ENCODE measurements at regions not wholly inside any gene's neighbourhood (a gene's known extent, or its start where the extent isn't known, plus 50 kb on each side); places are given as distances from the start of the nearest gene placed in this dataset.

GRCh38 chr6:43936476-43936875, 166.5 kb downstream of the VEGFA start:
- H3K79me2 ChIP-seq (ENCODE audit: insufficient read depth, low read length), result no peaks in the 10 kb centered on the region
- no peaks in the 10 kb centered on the region for H3K4me1 ChIP-seq (ENCODE audit: control insufficient read depth in 1 of 2, insufficient read depth in 2 of 2, low read length in 2 of 2)
- BruUV-seq (replicated peaks), result no TSS peak
- H4K20me1 ChIP-seq (ENCODE audit: insufficient read depth), result no peaks in the 10 kb centered on the region
- intact Hi-C loops (cut with micrococcal nuclease), result no loop called here
- no peak overlapping the region for H3K4me3 ChIP-seq (replicated peaks in 1 of 2; ENCODE audit: low read depth in 1 of 2, low read length in 2 of 2)
- no peak overlapping the region for H3K9ac ChIP-seq (ENCODE audit: low read length)
- H3K27ac ChIP-seq (ENCODE audit: low read depth, low read length), result no peak overlapping the region
- ATAC-seq (no peak), DNase-seq (ENCODE audit: low read depth, low spot score) (no peak)
- H3K4me2 ChIP-seq (ENCODE audit: low read length), result no peak overlapping the region
- POLR2A ChIA-PET, result no interaction called here
- H3K36me3 ChIP-seq (ENCODE audit: control insufficient read depth in 1 of 2, insufficient read depth in 2 of 2, low read length in 2 of 2), result no peaks in the 10 kb centered on the region
- TF ChIP-seq POLR2AphosphoS5 (IDR thresholded peaks at IDR 0.05; ENCODE audit: low read depth, low read length) (no peak), SP1 (IDR thresholded peaks at IDR 0.05; ENCODE audit: low read depth) (no peak), ZBTB33 (IDR thresholded peaks at IDR 0.05; ENCODE audit: extremely low read depth, insufficient replicate concordance, low read length) (no peak), ZNF274 (IDR thresholded peaks at IDR 0.05; ENCODE audit: low read depth, low read length) (no peak), FOSL1 (IDR thresholded peaks at IDR 0.05; ENCODE audit: low read depth) (no peak), YY1 (IDR thresholded peaks at IDR 0.05; ENCODE audit: extremely low read depth, insufficient replicate concordance, low read depth, low read length) (no peak), SIN3A (IDR thresholded peaks at IDR 0.05; ENCODE audit: low read depth) (no peak), RAD21 (IDR thresholded peaks at IDR 0.05; ENCODE audit: low read depth) (no peak), EGR1 (IDR thresholded peaks at IDR 0.05; ENCODE audit: low read depth) (no peak), MAX (IDR thresholded peaks at IDR 0.05) (no peak), ZFX (IDR thresholded peaks at IDR 0.05) (no peak), TCF7L2 (IDR thresholded peaks at IDR 0.05; ENCODE audit: borderline replicate concordance, extremely low read depth, insufficient read depth, insufficient read length) (no peak), ELF1 (IDR thresholded peaks at IDR 0.05; ENCODE audit: borderline replicate concordance, low read depth) (no peak), ATF3 (IDR thresholded peaks at IDR 0.05) (no peak), CBX3 (IDR thresholded peaks at IDR 0.05; ENCODE audit: low read depth) (no peak), EZH2 (IDR thresholded peaks at IDR 0.05) (no peak), EZH2phosphoT487 (IDR thresholded peaks at IDR 0.05; ENCODE audit: borderline replicate concordance) (no peak), JUND (IDR thresholded peaks at IDR 0.05) (no peak)
- no peaks in the 10 kb centered on the region for H3K27me3 ChIP-seq (ENCODE audit: insufficient read depth, low read length)
- CTCF ChIA-PET, result no interaction called here
- RAD21 ChIA-PET (ENCODE audit: low non-redundant PET in 1 of 2, low total read pairs in 2 of 2, uncharacterized antibody in 2 of 2, unreplicated experiment in 2 of 2), result no interaction called here
- no peaks in the 10 kb centered on the region for H3K9me2 ChIP-seq (ENCODE audit: insufficient read depth)
- H3K9me3 ChIP-seq (ENCODE audit: control insufficient read depth in 1 of 2, insufficient read depth in 1 of 2, low read depth in 1 of 2, low read length in 2 of 2), result no peaks in the 10 kb centered on the region
- no peak overlapping the region for H2AFZ ChIP-seq (ENCODE audit: low read depth, low read length, poor library complexity, severe bottlenecking)

Measured in HCT116 (cell line).